ENCODE measurements at regions not wholly inside any gene's neighbourhood (a gene's known extent, or its start where the extent isn't known, plus 50 kb on each side); places are given as distances from the start of the nearest gene placed in this dataset.

DNA sequence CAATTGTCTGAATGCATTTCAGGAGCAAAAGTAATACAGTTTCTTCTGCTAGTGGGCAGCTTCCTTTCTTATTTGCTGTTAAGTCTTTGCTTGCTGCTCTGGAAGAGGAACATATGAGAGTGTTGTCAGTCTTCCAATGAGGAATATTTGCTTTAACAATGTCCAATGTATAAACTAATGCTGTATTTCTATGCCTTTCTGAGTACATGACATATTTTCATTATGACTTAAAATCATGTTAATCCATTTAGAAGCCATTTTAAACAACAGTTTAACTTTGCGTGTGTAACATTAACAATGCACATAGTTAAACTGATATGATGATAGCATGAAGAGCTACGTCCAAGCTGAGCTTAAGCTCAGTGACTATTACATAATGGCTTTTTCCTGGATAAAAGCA is 933.4 kb upstream of the GHITM start:
- no peak for DNase-seq (ENCODE audit: low read depth)
- Histone ChIP-seq H3K36me3 (ENCODE audit: control insufficient read depth, insufficient read depth, low read length) (no peaks in the 10 kb centered on the region), H3K4me3 (ENCODE audit: low read depth, low read length) (no peak overlapping the region), H3K27me3 (ENCODE audit: control insufficient read depth, insufficient read depth, low read length) (no peaks in the 10 kb centered on the region)
- TF ChIP-seq, protein P1, sequence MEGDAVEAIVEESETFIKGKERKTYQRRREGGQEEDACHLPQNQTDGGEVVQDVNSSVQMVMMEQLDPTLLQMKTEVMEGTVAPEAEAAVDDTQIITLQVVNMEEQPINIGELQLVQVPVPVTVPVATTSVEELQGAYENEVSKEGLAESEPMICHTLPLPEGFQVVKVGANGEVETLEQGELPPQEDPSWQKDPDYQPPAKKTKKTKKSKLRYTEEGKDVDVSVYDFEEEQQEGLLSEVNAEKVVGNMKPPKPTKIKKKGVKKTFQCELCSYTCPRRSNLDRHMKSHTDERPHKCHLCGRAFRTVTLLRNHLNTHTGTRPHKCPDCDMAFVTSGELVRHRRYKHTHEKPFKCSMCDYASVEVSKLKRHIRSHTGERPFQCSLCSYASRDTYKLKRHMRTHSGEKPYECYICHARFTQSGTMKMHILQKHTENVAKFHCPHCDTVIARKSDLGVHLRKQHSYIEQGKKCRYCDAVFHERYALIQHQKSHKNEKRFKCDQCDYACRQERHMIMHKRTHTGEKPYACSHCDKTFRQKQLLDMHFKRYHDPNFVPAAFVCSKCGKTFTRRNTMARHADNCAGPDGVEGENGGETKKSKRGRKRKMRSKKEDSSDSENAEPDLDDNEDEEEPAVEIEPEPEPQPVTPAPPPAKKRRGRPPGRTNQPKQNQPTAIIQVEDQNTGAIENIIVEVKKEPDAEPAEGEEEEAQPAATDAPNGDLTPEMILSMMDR (IDR thresholded peaks at IDR 0.05; ENCODE audit: insufficient read depth, low read length, poor library complexity, severe bottlenecking), result no peak

DNA sequence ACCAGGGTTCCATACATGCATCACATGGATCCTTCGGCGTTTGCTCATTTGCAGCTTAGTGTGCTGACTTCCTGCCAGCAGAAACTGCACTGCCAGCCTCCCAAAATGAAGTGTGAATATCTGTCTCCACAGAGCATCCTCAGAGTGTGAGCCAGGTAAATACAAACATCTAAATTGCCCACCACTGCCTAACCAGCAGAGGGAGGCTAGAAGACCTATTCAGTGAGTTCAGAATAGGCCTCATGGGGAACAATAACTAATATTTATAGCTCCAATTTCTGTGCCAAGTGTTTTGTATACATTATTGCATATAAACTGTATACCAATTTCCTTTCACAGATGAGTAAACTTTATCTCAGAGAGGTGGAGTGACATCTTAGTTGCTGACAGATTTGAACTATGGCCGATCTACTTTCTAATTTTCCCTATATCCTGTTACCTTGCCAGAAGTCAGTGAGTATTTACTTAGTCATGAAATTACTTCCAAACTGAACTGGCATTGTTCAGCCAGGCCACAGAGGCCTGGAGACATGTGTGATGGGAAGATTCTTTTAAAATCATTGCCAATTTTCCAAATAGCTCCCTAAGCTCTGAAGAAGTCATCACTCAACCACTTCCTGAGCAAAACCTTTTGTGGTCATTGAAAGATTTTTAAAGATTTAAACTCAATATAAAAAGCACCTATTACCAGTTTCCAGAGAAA is 926.5 kb upstream of the GHITM start:
- no peaks in the 10 kb centered on the region for H3K27me3 ChIP-seq (ENCODE audit: control insufficient read depth, insufficient read depth, low read length)

DNA sequence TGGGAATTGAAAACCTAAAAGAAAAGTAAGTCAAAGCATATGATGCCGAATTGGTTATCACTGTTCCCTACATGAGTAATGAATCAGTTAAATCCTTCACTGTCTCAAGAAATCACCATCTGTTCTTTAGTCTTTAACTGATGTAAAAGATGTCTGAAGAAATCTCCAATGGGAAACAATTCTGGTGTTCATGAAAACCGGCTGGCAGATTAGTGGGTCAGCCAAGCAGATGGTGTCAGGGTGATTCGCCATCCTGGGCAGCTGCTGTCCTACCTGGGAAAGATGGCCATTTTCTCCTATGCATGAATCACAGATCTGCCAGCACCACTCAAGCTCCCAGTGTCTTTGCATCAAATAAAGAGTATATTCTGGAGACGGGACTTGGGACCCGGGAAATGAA is 925.2 kb upstream of the GHITM start:
- no peak overlapping the region for H3K4me3 ChIP-seq (ENCODE audit: low read depth, low read length)
- H3K36me3 ChIP-seq (ENCODE audit: control insufficient read depth, insufficient read depth, low read length), result no peaks in the 10 kb centered on the region
- no peak for DNase-seq (ENCODE audit: low read depth)
- no peaks in the 10 kb centered on the region for H3K27me3 ChIP-seq (ENCODE audit: control insufficient read depth, insufficient read depth, low read length)
- TF ChIP-seq, protein P1 (IDR thresholded peaks at IDR 0.05; ENCODE audit: insufficient read depth, low read length, poor library complexity, severe bottlenecking), result no peak

More for the DNA sequence above, 926.5 kb upstream of the GHITM start:
- no peak for DNase-seq (ENCODE audit: low read depth)
- H3K36me3 ChIP-seq (ENCODE audit: control insufficient read depth, insufficient read depth, low read length), result no peaks in the 10 kb centered on the region
- TF ChIP-seq, protein P1 (IDR thresholded peaks at IDR 0.05; ENCODE audit: insufficient read depth, low read length, poor library complexity, severe bottlenecking), result no peak
- no peak overlapping the region for H3K4me3 ChIP-seq (ENCODE audit: low read depth, low read length)

GRCh38 chr10:83218205-83218604 is 921.1 kb upstream of the GHITM start:
- TF ChIP-seq, protein P1 (IDR thresholded peaks at IDR 0.05; ENCODE audit: insufficient read depth, low read length, poor library complexity, severe bottlenecking), result no peak
- H3K4me3 ChIP-seq (ENCODE audit: low read depth, low read length), result no peak overlapping the region
- no peaks in the 10 kb centered on the region for H3K36me3 ChIP-seq (ENCODE audit: control insufficient read depth, insufficient read depth, low read length)
- DNase-seq (ENCODE audit: low read depth), result no peak
- H3K27me3 ChIP-seq (ENCODE audit: control insufficient read depth, insufficient read depth, low read length), result no peaks in the 10 kb centered on the region

DNA sequence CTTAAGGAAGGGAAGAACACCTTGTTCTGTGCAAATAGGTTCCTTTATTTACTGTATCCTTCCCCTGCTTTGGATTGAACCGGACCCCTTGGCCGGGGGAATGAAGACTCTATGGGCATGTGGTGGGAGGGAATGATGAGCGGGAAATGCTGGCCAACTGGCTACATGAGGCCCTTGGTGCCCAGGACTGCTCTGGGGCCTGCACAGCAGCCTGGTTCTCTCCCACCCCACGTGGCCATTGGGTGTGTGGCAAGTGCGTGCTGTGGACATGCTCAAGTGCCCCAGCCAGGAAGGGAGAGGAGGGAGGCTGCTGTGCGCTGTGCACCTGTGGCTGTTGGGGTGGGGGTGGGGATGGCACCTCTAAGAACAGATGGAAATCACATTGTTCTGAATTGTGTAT is 917.0 kb upstream of the GHITM start:
- TF ChIP-seq, protein P1 (IDR thresholded peaks at IDR 0.05; ENCODE audit: insufficient read depth, low read length, poor library complexity, severe bottlenecking), result no peak

More for the DNA sequence above, 917.0 kb upstream of the GHITM start:
- H3K27me3 ChIP-seq (ENCODE audit: control insufficient read depth, insufficient read depth, low read length), result no peaks in the 10 kb centered on the region
- no peak for DNase-seq (ENCODE audit: low read depth)
- no peak overlapping the region for H3K4me3 ChIP-seq (ENCODE audit: low read depth, low read length)
- no peaks in the 10 kb centered on the region for H3K36me3 ChIP-seq (ENCODE audit: control insufficient read depth, insufficient read depth, low read length)

Data from kidney epithelial cell (primary cell).